Panc1 (cell line): ENCODE measurements at regions not wholly inside any gene's neighbourhood (a gene's known extent, or its start where the extent isn't known, plus 50 kb on each side); places are given as distances from the start of the nearest gene placed in this dataset.

Experiments used
- CTCF ChIP-seq: fragments of 450-650 bp; IDR thresholded peaks from 2 replicates; pipeline ENCODE4 v1.5.1; 2017; ENCODE audit warnings: mild to moderate bottlenecking
- POLR2AphosphoS5 ChIP-seq: IDR thresholded peaks from 2 replicates; pipeline ENCODE4 v1.6.1; 2012; ENCODE audit warnings: mild to moderate bottlenecking, low read depth, low read length, moderate library complexity
- REST ChIP-seq, 2 experiments: IDR thresholded peaks; 2 replicates each; pipeline ENCODE4 v1.6.1; 2011 to 2012; ENCODE audit warnings: low read depth in 2 of 2, control low read depth in 1 of 2, low read length in 1 of 2, mild to moderate bottlenecking in 1 of 2, moderate library complexity in 1 of 2; ENCODE audit not compliant: insufficient read depth in 1 of 2

GRCh38 chr10:6721480-6721879 is 141.4 kb upstream of the PRKCQ start:
- TF ChIP-seq CTCF (no peak), REST (IDR thresholded peaks at IDR 0.05; ENCODE audit: insufficient read depth in 1 of 2, low read depth in 2 of 2, low read length in 1 of 2) (no peak), POLR2AphosphoS5 (no peak)
